GM06990 (cell line): ENCODE measurements at regions not wholly inside any gene's neighbourhood (a gene's known extent, or its start where the extent isn't known, plus 50 kb on each side); places are given as distances from the start of the nearest gene placed in this dataset.
A peak's percentile ranks its signal among the peaks of the same experiment; 100 is the strongest.
"Not testable (repeated sequence)": the region's sequence is repeated elsewhere in the genome, so short reads cannot be mapped to it uniquely, and the experiment has no call there.

Experiments used
- DNase-seq: peaks from one replicate; pipeline ENCODE4 v3.0.0-alpha.2; 2011; ENCODE audit not compliant: insufficient read length; ENCODE audit errors: extremely low read depth
- H3K27me3 ChIP-seq: replicated peaks from 2 replicates; pipeline ENCODE4 v1.6.0; 2011; ENCODE audit warnings: low read length; ENCODE audit not compliant: control insufficient read depth, insufficient read depth
- H3K36me3 ChIP-seq: 2 replicates; pipeline ENCODE4 v1.5.1; 2011; ENCODE audit warnings: low read length; ENCODE audit not compliant: control insufficient read depth, insufficient read depth
- H3K4me3 ChIP-seq: replicated peaks from 2 replicates; pipeline ENCODE4 v1.5.1; 2011; ENCODE audit warnings: low read depth, mild to moderate bottlenecking, control low read depth, low read length
- CTCF ChIP-seq: IDR thresholded peaks from 2 replicates; pipeline ENCODE4 v1.5.1; 2011; ENCODE audit warnings: low read length, control low read depth, mild to moderate bottlenecking, inconsistent platforms; ENCODE audit not compliant: insufficient read depth, poor library complexity, severe bottlenecking

- Histone ChIP-seq H3K27me3 (no peaks in the 10 kb centered on the region), H3K36me3 (no peaks in the 10 kb centered on the region), H3K4me3 (no peak overlapping the region)
- peak; percentile 71 for TF ChIP-seq CTCF
- DNase-seq = no peak
Observed at GRCh38 chr10:52951824-52952223, 179.2 kb upstream of the MBL2 start.

- Histone ChIP-seq H3K27me3 (no peaks in the 10 kb centered on the region), H3K4me3 (no peak overlapping the region), H3K36me3 (no peaks in the 10 kb centered on the region)
- no peak for TF ChIP-seq CTCF
- DNase-seq = no peak
Observed at GRCh38 chr10:52950578-52950977, 178.0 kb upstream of the MBL2 start.

- no peak for DNase-seq
- no peaks in the 10 kb centered on the region for H3K36me3 ChIP-seq
- H3K4me3 ChIP-seq = no peak overlapping the region
- peak; percentile 46 for TF ChIP-seq CTCF
- no peaks in the 10 kb centered on the region for H3K27me3 ChIP-seq
Observed at GRCh38 chr10:52949899-52950298, 177.3 kb upstream of the MBL2 start.

- H3K36me3 ChIP-seq = no peaks in the 10 kb centered on the region
- no peaks in the 10 kb centered on the region for H3K27me3 ChIP-seq
- no peak for TF ChIP-seq CTCF
- DNase-seq = no peak
- H3K4me3 ChIP-seq = no peak overlapping the region
Observed at GRCh38 chr10:52946486-52946885, 173.9 kb upstream of the MBL2 start.

GRCh38 chr10:52945521-52945920 lies 172.9 kb upstream of the MBL2 start:
- not testable (repeated sequence) for DNase-seq, H3K4me3 ChIP-seq, H3K36me3 ChIP-seq, H3K27me3 ChIP-seq

GRCh38 chr10:52940921-52941320 lies 168.3 kb upstream of the MBL2 start:
- no peak for DNase-seq
- H3K36me3 ChIP-seq = no peaks in the 10 kb centered on the region

More at GRCh38 chr10:52940921-52941320, 168.3 kb upstream of the MBL2 start:
- no peaks in the 10 kb centered on the region for H3K27me3 ChIP-seq
- H3K4me3 ChIP-seq = no peak overlapping the region
- TF ChIP-seq CTCF = no peak
